HCT116 (cell line): ENCODE measurements at regions not wholly inside any gene's neighbourhood (a gene's known extent, or its start where the extent isn't known, plus 50 kb on each side); places are given as distances from the start of the nearest gene placed in this dataset.

Source experiments
- CTCF ChIP-seq, 3 experiments: fragments of 200-600 bp in 1 of 3; sonication (generic) in 1 of 3; IDR thresholded peaks in 2 of 3; conservative IDR thresholded peaks in 1 of 3; 2 replicates each; pipeline ENCODE4 v1.5.1; 2012 to 2017; ENCODE audit warnings: low read depth in 2 of 3, low read length in 2 of 3, antibody characterized with exemption in 1 of 3, borderline replicate concordance in 1 of 3, control low read depth in 1 of 3, mild to moderate bottlenecking in 1 of 3, mixed read lengths in 1 of 3, mixed run types in 1 of 3, moderate library complexity in 1 of 3; ENCODE audit not compliant: insufficient read depth in 1 of 3
- EZH2 ChIP-seq: fragments of 200-600 bp; sonication (generic); IDR thresholded peaks from 2 replicates; pipeline ENCODE4 v1.6.1; 2017; ENCODE audit warnings: antibody characterized with exemption, mixed run types
- MAX ChIP-seq: IDR thresholded peaks from 2 replicates; pipeline ENCODE4 v1.6.1; 2012
- POLR2A ChIP-seq: IDR thresholded peaks from 2 replicates; pipeline ENCODE4 v1.7.0; 2011; ENCODE audit warnings: borderline replicate concordance; ENCODE audit not compliant: insufficient read depth, insufficient read length; ENCODE audit errors: extremely low read depth
- RAD21 ChIP-seq: IDR thresholded peaks from 2 replicates; pipeline ENCODE4 v1.6.1; 2012; ENCODE audit warnings: low read depth, mild to moderate bottlenecking
- REST ChIP-seq: IDR thresholded peaks from 2 replicates; pipeline ENCODE4 v1.6.1; 2012; ENCODE audit warnings: low read depth

GRCh38 chr1:199054694-199055093 is 415.9 kb downstream of the PTPRC start:
- TF ChIP-seq MAX (no peak), CTCF (IDR thresholded peaks at IDR 0.05 in 2 of 3, conservative IDR thresholded peaks at IDR 0.05 in 1 of 3; ENCODE audit: borderline replicate concordance in 1 of 3, insufficient read depth in 1 of 3, low read depth in 2 of 3, low read length in 2 of 3) (no peak), POLR2A (no peak), RAD21 (no peak), EZH2 (no peak), REST (no peak)
